H9 (cell line): ENCODE measurements at regions not wholly inside any gene's neighbourhood (a gene's known extent, or its start where the extent isn't known, plus 50 kb on each side); places are given as distances from the start of the nearest gene placed in this dataset.

Source experiments
- DNase-seq: peaks from one replicate; pipeline ENCODE4 v3.0.0-alpha.2; 2017
- H2AFZ ChIP-seq: one replicate; pipeline ENCODE4 v1.6.1; 2013; ENCODE audit warnings: mild to moderate bottlenecking, low read length, control low read depth, moderate library complexity
- H2AK5ac ChIP-seq: 2 replicates; pipeline ENCODE4 v1.6.1; 2013; ENCODE audit warnings: low read length, control low read depth, mixed read lengths; ENCODE audit not compliant: insufficient read length
- H2BK120ac ChIP-seq: one replicate; pipeline ENCODE4 v1.6.1; 2013; ENCODE audit warnings: low read depth, mild to moderate bottlenecking, low read length, control low read depth, inconsistent platforms; ENCODE audit not compliant: poor library complexity, severe bottlenecking
- H2BK12ac ChIP-seq: 2 replicates; pipeline ENCODE4 v1.6.1; 2013; ENCODE audit warnings: low read length, control low read depth, mixed read lengths, low read depth; ENCODE audit not compliant: insufficient read length
- H2BK15ac ChIP-seq: 2 replicates; pipeline ENCODE4 v1.6.1; 2013; ENCODE audit warnings: low read depth, low read length, control low read depth
- H2BK20ac ChIP-seq: one replicate; pipeline ENCODE4 v1.6.1; 2013; ENCODE audit warnings: low read depth, mild to moderate bottlenecking, low read length, control low read depth, inconsistent platforms; ENCODE audit not compliant: poor library complexity, severe bottlenecking
- H2BK5ac ChIP-seq: 2 replicates; pipeline ENCODE4 v1.6.1; 2013; ENCODE audit warnings: low read length, control low read depth, mixed read lengths; ENCODE audit not compliant: insufficient read length
- H3K14ac ChIP-seq: 2 replicates; pipeline ENCODE4 v1.6.1; 2013; ENCODE audit warnings: low read length, control low read depth; ENCODE audit not compliant: insufficient read depth
- H3K18ac ChIP-seq: 2 replicates; pipeline ENCODE4 v1.6.1; 2013; ENCODE audit warnings: low read depth, mild to moderate bottlenecking, mixed read lengths, low read length, control low read depth; ENCODE audit not compliant: insufficient read length
- H3K23ac ChIP-seq: 2 replicates; pipeline ENCODE4 v1.6.1; 2013; ENCODE audit warnings: low read length, control low read depth, mixed read lengths, low read depth; ENCODE audit not compliant: insufficient read length
- H3K23me2 ChIP-seq: 2 replicates; pipeline ENCODE4 v1.6.1; 2013; ENCODE audit warnings: low read depth, mild to moderate bottlenecking, mixed read lengths, low read length, control low read depth; ENCODE audit not compliant: insufficient read length, poor library complexity, severe bottlenecking
- H3K27ac ChIP-seq: 2 replicates; pipeline ENCODE4 v1.5.1; 2013; ENCODE audit warnings: low read length, control low read depth, mixed read lengths, low read depth; ENCODE audit not compliant: insufficient read length
- H3K27me3 ChIP-seq: 2 replicates; pipeline ENCODE4 v1.6.1; 2013; ENCODE audit warnings: low read length, control low read depth, inconsistent platforms; ENCODE audit not compliant: insufficient read depth
- H3K4ac ChIP-seq: 2 replicates; pipeline ENCODE4 v1.6.1; 2013; ENCODE audit warnings: low read depth, mild to moderate bottlenecking, control low read depth, inconsistent platforms, low read length, moderate library complexity
- H3K4me1 ChIP-seq: 2 replicates; pipeline ENCODE4 v1.6.1; 2013; ENCODE audit warnings: low read length, control low read depth, inconsistent platforms; ENCODE audit not compliant: insufficient read depth
- H3K4me2 ChIP-seq: 2 replicates; pipeline ENCODE4 v1.6.1; 2013; ENCODE audit warnings: low read length, control low read depth, mixed read lengths; ENCODE audit not compliant: insufficient read length, insufficient read depth
- H3K56ac ChIP-seq: 2 replicates; pipeline ENCODE4 v1.6.1; 2013; ENCODE audit warnings: low read depth, mild to moderate bottlenecking, mixed read lengths, low read length, control low read depth; ENCODE audit not compliant: insufficient read length
- H3K79me1 ChIP-seq: 2 replicates; pipeline ENCODE4 v1.6.1; 2013; ENCODE audit warnings: low read depth, mild to moderate bottlenecking, moderate library complexity, low read length, control low read depth, inconsistent platforms; ENCODE audit not compliant: insufficient read depth, poor library complexity, severe bottlenecking
- H3K79me2 ChIP-seq: 2 replicates; pipeline ENCODE4 v1.6.1; 2013; ENCODE audit warnings: low read length, control low read depth, inconsistent platforms; ENCODE audit not compliant: insufficient read depth
- H3K9ac ChIP-seq: 2 replicates; pipeline ENCODE4 v1.6.1; 2013; ENCODE audit warnings: low read length, control low read depth, mixed read lengths; ENCODE audit not compliant: insufficient read length; ENCODE audit errors: extremely low read depth
- H3K9me3 ChIP-seq: one replicate; pipeline ENCODE4 v1.6.1; 2013; ENCODE audit warnings: low read depth, low read length, inconsistent platforms; ENCODE audit not compliant: control insufficient read depth
- H3T11ph ChIP-seq: one replicate; pipeline ENCODE4 v1.6.1; 2013; ENCODE audit warnings: mild to moderate bottlenecking, low read length, control low read depth, inconsistent platforms
- H4K20me1 ChIP-seq: one replicate; pipeline ENCODE4 v1.6.1; 2013; ENCODE audit not compliant: control insufficient read depth, insufficient read length, insufficient read depth
- H4K5ac ChIP-seq: 2 replicates; pipeline ENCODE4 v1.6.1; 2013; ENCODE audit warnings: low read depth, mild to moderate bottlenecking, mixed read lengths, low read length, control low read depth; ENCODE audit not compliant: insufficient read length
- H4K8ac ChIP-seq: replicated peaks from 2 replicates; pipeline ENCODE4 v1.6.1; 2013; ENCODE audit warnings: low read length, control low read depth, mixed read lengths, low read depth; ENCODE audit not compliant: insufficient read length
- H4K91ac ChIP-seq: 2 replicates; pipeline ENCODE4 v1.6.1; 2013; ENCODE audit warnings: low read depth, mild to moderate bottlenecking, moderate library complexity, mixed read lengths, low read length, control low read depth; ENCODE audit not compliant: insufficient read length
- H3K27ac Mint-ChIP-seq, 3 experiments: 2 replicates in 2 of 3; 3 replicates in 1 of 3; pipeline ENCODE4 v1.8.0; 2020 to 2021; ENCODE audit warnings: mixed read lengths in 3 of 3, mild to moderate bottlenecking in 1 of 3, moderate library complexity in 1 of 3
- H3K27me3 Mint-ChIP-seq: 2 replicates; pipeline ENCODE4 v1.8.0; 2021; ENCODE audit warnings: low read depth, mild to moderate bottlenecking, moderate library complexity, mixed read lengths
- H3K36me3 Mint-ChIP-seq, 3 experiments: 2 replicates in 2 of 3; 3 replicates in 1 of 3; pipeline ENCODE4 v1.8.0; 2020 to 2021; ENCODE audit warnings: low read depth in 3 of 3, mixed read lengths in 3 of 3; ENCODE audit not compliant: insufficient read depth in 1 of 3
- H3K4me1 Mint-ChIP-seq, 2 experiments: 2 replicates each; pipeline ENCODE4 v1.8.0; 2020; ENCODE audit warnings: mixed read lengths in 2 of 2
- H3K4me3 Mint-ChIP-seq, 2 experiments: 2 replicates in 1 of 2; 3 replicates in 1 of 2; pipeline ENCODE4 v1.8.0; 2020 to 2021; ENCODE audit warnings: mild to moderate bottlenecking in 2 of 2, mixed read lengths in 2 of 2, moderate library complexity in 1 of 2
- H3K9me3 Mint-ChIP-seq, 2 experiments: 2 replicates in 1 of 2; 3 replicates in 1 of 2; pipeline ENCODE4 v1.8.0; 2020; ENCODE audit warnings: mild to moderate bottlenecking in 2 of 2, mixed read lengths in 2 of 2, moderate library complexity in 1 of 2
- WGBS: extraction: QIAGEN DNeasy Blood & Tissue Kit; methylation state at CpG from one replicate; pipeline ENCODE4 v1.1.7; 2013; ENCODE audit warnings: missing lambda C conversion rate, low lambda C conversion rate, mixed read lengths; ENCODE audit not compliant: insufficient read length; ENCODE audit errors: extremely low coverage; 5-methylcytosine and 5-hydroxymethylcytosine counted together
- TF ChIP-seq, protein P1 (sequence below): fragments of 200-600 bp; sonication (generic); conservative IDR thresholded peaks from 3 replicates; pipeline ENCODE4 v1.8.0; 2021; ENCODE audit warnings: antibody characterized with exemption, mild to moderate bottlenecking

DNA sequence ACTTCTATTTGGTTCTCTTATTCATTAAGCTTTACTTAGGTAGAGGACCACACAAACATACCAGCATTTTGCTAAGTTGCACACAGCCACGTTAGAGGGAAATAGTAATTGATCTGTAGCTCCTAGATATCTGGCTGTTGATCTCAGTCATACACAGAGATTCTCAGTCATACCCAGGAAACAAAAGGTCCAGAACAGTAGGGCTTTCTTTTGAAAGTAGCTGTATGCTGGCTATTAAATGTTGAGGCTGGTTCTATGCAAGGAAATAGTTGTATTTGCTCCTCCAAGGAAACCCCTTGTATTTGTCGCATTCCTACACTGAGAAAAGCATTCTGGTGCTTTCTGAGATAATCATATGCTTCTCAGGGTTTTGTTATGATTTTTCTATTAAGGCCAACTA, 523.8 kb downstream of the SOX2 start:
- H3K9me3 Mint-ChIP-seq: no peaks in the 10 kb centered on the region
- TF ChIP-seq, protein P1, sequence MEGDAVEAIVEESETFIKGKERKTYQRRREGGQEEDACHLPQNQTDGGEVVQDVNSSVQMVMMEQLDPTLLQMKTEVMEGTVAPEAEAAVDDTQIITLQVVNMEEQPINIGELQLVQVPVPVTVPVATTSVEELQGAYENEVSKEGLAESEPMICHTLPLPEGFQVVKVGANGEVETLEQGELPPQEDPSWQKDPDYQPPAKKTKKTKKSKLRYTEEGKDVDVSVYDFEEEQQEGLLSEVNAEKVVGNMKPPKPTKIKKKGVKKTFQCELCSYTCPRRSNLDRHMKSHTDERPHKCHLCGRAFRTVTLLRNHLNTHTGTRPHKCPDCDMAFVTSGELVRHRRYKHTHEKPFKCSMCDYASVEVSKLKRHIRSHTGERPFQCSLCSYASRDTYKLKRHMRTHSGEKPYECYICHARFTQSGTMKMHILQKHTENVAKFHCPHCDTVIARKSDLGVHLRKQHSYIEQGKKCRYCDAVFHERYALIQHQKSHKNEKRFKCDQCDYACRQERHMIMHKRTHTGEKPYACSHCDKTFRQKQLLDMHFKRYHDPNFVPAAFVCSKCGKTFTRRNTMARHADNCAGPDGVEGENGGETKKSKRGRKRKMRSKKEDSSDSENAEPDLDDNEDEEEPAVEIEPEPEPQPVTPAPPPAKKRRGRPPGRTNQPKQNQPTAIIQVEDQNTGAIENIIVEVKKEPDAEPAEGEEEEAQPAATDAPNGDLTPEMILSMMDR: no peak
- H3K79me2 ChIP-seq: no peaks in the 10 kb centered on the region
- no peak overlapping the region for H3K27ac Mint-ChIP-seq
- H2AK5ac ChIP-seq: no peak overlapping the region
- H4K8ac ChIP-seq: no peak overlapping the region
- no peak overlapping the region for H3K56ac ChIP-seq
- H2BK12ac ChIP-seq: no peak overlapping the region
- no peak overlapping the region for H3K4me2 ChIP-seq
- no peak overlapping the region for H3K23ac ChIP-seq
- H3K4me1 Mint-ChIP-seq: peaks cover 18 to 27% of the 10 kb centered on the region in 2 experiments
- no peak overlapping the region for H2BK20ac ChIP-seq
- H3K4ac ChIP-seq: no peak overlapping the region
- no peaks in the 10 kb centered on the region; the same call in 1 of the 2 replicates for H3K4me1 ChIP-seq
- no peak overlapping the region for H3K9ac ChIP-seq
- H4K5ac ChIP-seq: no peak overlapping the region
- no peaks in the 10 kb centered on the region for H3K79me1 ChIP-seq
- no peak overlapping the region for H4K91ac ChIP-seq
- H3K36me3 Mint-ChIP-seq: no peaks in the 10 kb centered on the region
- no peak overlapping the region for H2BK5ac ChIP-seq
- H3K27me3 ChIP-seq: no peaks in the 10 kb centered on the region
- H3K27me3 Mint-ChIP-seq: no peaks in the 10 kb centered on the region
- no peaks in the 10 kb centered on the region for H4K20me1 ChIP-seq
- no peaks in the 10 kb centered on the region for H3K9me3 ChIP-seq
- no peak overlapping the region for H3K18ac ChIP-seq
- no peak overlapping the region for H2BK120ac ChIP-seq
- H2BK15ac ChIP-seq: no peak overlapping the region
- WGBS: no CpG with 5 or more reads among the region's 2 CpGs
- no peak overlapping the region for H2AFZ ChIP-seq
- no peaks in the 10 kb centered on the region for H3K23me2 ChIP-seq
- H3K27ac ChIP-seq: no peak overlapping the region
- DNase-seq: no peak
- no peak overlapping the region for H3K4me3 Mint-ChIP-seq
- H3K14ac ChIP-seq: no peak overlapping the region
- H3T11ph ChIP-seq: no peak overlapping the region
